ENCODE measurements at regions not wholly inside any gene's neighbourhood (a gene's known extent, or its start where the extent isn't known, plus 50 kb on each side); places are given as distances from the start of the nearest gene placed in this dataset.

DNA sequence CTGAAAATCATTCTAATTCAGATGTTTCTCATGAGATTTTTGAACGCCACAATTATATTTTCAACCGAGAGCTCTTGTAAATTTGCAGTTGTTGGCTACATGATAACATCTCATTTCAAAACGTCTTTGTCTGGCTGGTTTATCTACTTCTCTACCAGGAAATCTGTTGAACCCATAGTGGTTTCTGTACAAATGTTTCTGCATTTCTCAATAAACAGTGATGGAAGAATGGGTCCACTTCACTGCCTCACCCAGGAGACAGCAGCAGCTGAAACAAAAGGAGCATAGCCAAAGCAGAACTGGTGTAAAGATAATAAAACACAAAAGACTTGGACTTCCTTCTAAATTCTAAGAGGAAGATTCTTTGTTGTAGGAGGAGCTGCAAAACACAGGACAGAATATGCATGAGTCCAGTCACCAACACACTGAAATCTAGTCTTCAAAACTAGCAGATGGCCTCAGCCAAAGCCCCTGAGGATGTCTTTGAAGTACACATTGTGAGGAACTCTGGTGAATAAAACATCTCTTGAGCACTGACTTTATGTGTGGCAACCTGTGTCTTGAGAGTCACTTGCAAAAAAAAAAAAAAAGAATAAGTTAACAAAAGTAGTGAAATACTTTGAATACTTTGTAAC is 68.6 kb upstream of the FGF14 start:
- TF ChIP-seq EZH2phosphoT487 (IDR thresholded peaks at IDR 0.05; ENCODE audit: insufficient read depth, low read depth) (no peak), EZH2 (IDR thresholded peaks at IDR 0.05; ENCODE audit: insufficient read depth, poor library complexity, severe bottlenecking) (no peak)

All from GM23248 (cell line).